GM18498 (cell line): ENCODE measurements at regions not wholly inside any gene's neighbourhood (a gene's known extent, or its start where the extent isn't known, plus 50 kb on each side); places are given as distances from the start of the nearest gene placed in this dataset.

Experiments
- ATAC-seq: cut with Tn5 transposase; IDR thresholded peaks from one replicate; pipeline ENCODE4 v1.9.1; 2021; ENCODE audit warnings: mild to moderate bottlenecking, moderate library complexity; ENCODE audit not compliant: unreplicated experiment

DNA sequence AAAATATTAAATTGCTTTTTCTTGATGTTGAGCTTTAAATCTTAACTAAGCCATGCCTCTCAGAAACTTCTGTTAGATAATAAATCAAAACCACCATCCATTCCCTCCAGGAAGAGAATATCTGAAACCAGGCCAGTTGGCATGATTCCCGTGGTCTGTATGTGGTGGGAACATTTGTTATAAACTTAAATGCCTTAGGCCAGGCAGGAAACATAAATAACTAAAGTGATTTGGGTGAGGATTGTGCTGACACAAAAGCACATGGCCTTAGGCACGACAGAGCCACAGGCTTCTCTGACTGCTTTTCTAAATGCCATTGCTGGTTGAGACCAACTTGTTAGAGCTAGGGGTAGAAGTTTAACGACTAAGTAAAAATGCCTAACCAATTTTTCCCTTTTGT, 255.9 kb downstream of the GABRG2 start:
- no peak for ATAC-seq

DNA sequence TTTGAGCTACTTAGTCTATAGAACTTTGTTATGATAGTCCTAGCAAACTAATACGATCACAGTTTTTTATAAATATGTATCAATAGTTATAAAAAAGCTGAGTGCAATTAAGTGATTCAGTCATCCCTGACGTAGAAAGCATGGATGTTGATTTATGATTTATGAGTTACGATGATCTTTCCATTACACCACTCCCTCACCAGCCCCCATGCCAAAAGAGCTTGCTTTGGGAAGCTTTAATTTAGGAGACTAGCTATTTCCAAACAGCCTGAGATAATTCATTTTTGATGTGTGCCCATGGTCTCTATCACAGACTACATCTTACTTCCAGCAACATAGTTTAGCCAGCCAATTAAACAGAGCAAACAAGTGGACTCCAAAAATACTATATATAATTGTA, 256.8 kb downstream of the GABRG2 start:
- ATAC-seq = no peak

DNA sequence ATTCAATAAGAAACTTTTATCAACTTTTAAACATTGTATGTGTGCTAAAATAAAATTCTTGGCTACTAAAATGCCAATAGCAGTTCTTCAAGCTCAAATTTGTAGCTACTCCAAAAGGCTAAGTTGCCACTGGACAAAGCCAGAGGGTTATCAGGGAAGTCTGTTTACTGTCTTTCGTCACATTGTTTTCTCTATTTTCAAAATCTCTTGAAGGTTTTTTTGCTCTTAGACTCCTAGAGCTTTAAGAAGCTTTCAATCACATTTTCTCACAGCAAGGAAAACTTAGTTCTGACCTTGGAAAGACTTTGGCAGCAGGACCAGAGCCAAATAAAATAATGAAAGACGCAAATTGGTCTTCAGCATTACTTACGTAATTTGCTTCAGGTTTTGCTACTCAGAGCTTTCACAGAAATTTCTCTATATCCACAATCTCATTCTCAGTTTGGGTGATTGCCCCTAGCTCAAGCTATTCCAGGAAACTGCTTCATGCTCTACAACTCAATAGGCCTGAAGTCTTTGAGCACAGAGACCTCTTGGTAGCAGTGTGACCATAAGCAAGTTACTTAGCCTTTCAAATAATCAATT, 257.7 kb downstream of the GABRG2 start:
- no peak for ATAC-seq

DNA sequence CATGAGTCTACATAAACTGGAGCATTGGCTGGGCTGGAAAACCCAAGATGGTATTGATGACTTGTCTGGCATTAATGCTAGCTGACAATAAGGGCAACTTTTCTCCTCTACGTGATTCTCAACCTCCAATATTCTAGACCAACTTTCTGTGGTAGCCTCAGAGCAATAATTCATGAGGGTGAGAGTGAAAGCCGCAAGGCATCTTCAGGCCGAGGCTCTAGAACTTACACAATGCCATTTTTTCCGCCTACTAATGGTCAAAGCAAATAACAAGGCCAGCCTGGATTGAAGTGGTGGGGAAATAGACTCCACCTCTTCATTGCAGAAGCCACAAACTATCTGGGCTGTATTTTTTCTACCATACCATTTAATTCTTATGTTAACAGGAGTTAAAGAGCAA, 267.4 kb downstream of the GABRG2 start:
- ATAC-seq = no peak

DNA sequence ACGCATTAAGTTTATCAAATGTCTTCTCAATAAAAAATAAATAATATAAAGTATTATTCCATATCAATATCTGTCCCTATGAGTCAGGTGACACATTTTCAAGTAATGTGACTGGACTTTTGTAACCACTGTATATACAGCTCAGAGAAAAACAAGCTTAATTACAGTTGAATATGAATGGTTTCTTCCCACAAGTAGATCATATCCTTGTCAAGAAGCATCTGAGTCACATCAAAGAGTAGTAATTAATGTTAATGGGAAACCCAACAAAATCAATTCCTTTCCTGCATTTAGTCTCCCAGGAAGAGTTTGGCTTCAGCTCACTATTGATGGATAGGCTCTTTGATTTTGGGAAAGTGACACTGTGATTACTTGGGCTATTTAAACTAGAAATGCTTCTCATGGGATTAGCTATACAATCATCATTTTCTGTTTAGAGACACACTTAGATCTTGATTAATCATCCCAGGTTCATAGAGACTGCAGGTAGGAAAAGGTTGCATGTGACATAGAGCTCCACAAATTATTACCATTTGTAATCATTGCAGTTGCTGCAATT, 292.9 kb downstream of the GABRG2 start:
- no peak for ATAC-seq

DNA sequence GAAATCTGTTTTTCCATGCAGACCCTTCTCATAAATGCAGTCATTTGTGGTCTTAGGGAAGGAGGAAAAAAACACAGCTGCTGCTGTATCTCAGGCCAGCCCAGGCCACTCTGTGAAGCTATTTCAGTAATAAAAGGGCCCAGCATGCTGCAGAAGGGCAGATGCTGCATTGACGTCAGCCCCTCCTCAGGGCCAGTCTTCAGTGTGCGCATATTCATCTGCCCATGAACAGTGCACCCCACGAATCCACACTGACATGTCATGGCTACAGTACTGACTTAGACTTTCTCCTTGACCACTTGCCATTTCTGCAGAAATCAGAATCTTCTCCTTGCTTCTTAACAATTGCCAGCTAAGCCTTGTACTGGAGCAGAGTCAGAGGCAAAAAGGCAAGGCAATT, 304.7 kb downstream of the GABRG2 start:
- ATAC-seq = no peak

DNA sequence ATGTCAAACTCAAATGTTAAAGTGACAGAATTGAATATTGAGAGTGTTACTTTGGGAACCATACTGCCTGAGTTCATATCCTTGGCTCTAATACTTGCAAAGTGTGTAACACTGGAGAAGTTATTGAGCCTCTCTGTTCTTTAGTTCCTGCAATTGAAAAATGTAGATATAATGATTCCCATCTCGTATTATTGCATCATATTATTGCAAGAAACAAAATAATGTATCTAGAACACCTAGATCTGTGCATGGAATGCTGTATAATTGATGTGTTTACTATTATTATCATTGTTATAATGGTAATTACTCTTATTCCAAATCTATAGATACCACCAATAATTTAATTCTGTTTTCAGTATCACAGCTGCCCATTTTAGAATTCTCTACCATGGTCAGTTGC, 310.3 kb downstream of the GABRG2 start:
- ATAC-seq = no peak

DNA sequence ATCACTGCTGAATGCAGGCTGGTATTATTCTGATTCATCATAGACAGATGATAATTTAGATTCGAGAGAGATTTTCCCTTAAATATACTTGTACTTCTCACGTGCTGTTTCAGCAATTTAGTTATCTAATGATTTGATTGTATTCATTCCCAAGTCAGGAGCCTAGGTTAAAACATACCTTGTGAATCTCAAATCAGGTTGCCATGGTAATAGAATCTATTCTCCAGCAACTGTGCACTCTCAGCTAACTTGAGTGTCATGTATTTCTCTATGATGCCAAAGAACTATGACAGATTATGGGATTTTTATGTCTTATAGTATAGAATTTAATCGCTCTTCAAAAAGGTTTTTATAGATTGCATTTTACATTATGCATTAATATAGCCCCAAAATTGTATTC, 315.3 kb downstream of the GABRG2 start:
- ATAC-seq = no peak

DNA sequence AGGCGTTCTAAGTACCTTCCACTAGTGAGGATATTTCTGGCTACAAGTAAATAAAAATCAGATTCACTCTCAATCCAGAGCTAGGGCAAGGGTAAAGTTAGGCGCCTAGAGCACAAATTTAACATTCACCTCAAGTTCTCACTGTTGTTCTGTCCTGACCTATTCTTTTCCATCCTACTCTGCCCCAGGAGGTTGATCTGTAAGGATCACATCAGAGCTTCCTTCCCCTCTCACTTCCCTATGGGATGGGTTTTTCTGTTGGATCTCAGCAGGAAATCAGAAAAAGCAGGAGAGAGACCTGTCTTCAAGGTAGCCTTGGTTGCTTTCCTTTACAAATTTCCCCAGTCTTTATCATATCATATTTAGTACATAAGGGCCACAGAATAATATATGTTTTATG, 316.7 kb downstream of the GABRG2 start:
- no peak for ATAC-seq

DNA sequence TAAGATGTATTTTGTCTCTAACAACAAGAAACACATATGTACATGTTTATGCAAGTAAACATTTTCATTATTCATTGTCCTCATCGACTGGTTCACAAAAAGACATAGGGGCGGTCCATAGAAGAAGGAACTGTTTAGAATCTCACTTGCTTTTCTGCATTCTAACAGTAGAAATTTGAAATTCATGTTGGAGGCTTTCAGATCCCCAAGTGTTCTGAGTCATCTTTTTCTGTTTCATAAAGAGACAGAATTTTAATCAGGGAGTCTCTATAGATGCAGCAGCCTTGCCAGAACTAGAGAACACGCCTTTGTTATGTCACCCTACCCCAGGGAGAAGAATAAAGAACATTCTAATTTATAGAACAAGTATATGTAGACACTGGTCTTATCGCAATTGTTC, 324.3 kb downstream of the GABRG2 start:
- ATAC-seq = no peak

DNA sequence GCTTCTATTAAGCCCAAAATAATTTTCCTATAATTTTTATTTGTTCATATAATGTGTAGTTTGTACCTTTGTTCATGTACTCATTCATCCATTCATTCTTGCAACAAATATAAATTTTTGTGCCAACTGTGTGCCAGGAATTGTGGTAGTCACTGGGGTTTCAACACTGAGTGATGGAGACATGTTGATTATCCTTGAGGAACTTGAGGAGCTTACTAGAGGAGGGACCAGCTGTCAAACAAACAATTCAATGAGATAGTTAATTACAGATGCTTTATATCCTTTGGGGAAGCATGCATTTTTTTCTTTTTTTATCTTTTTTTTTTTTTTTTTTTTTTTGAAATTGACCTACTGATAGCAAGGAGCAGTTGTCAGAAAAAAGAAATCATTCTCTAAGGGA, 324.8 kb downstream of the GABRG2 start:
- ATAC-seq = no peak

DNA sequence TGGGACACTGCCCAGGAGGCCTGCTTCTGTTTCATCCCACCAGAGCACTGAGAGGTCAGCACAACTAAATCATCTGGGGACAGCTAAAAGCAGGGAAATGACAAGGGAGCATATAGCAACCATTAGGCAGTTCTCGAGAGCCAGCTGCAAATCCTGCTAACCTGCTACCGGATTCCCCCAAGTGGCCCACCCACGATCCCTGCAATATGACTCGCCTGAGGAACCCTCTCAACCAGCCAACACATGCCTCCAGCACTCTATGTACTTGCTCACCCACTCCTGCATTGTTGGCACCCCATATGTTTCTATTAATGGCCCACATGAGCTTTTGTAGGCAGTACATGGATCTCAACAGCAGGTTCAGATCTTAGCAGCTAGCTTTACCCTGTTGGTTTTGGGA, 326.0 kb downstream of the GABRG2 start:
- no peak for ATAC-seq

DNA sequence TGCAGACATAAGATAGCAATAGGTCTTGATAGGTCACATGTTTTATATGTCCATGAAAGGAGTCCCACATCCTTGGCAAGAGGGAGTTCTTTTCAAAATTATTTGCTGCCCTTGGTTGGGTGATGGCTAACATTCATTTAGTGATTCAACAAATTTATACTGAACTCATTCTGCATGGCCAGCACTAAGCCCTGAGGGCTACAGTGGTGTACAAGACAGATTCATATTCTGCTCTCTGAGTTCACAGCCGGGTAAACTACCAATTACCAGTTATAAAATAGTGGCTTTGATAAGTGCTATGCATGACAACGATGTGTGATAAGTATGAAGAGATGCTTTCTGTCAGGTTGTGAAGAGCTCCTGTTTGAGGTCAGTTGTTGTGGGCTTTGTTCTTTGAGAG, 340.0 kb downstream of the GABRG2 start:
- ATAC-seq = no peak

DNA sequence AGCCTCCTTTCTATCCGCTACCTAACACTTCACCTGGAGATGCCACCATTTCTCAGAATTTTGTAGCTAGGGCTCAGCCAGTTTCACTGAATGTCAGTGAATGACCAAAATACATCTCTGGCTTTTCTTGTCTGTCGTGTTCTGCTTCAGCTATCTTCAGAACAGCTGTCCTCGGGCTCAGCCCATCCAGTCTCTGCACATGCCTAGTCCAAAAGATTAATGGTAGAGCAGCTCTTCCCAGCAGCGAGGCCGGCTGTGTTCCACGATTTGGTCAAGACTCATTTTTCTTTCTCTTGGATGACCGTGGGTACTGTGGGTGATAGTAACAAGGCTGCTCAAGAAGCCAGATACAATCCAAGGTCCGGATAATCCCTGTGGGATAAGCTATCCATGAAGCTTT, 342.8 kb downstream of the GABRG2 start:
- ATAC-seq = no peak

DNA sequence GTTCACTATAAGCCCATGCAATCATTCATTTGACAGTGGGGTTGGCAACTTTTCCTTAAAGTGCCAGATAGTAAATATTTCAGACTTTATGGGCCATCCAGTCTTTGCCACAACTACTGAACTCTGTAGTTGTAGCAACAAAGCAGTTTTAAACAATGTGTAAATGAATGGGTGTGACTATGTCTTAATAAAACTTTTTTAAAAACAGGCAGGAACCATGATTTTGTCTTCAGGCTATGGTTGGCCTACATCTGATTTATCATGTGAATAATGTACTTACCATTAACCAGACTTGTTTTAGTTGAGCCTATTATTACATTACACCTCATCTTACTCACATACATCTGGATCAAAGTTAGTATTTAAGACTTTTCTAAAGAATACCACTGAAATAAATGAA, 361.6 kb downstream of the GABRG2 start:
- no peak for ATAC-seq

DNA sequence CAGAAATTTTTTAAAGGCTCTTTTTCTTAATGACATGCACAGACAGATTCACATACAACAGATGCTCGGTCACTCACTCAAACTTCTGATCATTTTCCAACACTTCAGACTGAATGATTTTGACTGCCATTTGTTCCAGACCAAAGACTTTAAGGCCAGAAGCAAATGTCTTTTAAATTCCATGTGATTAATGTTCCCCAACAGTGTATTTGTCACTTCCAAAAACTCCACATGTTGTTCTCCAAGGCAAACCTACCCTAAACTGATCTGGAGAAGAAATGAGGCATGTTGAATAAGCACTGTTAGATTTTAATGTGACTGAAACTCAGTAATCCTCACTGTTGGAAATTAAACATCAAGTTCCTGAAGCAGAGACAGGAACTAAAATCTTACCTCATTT, 366.7 kb downstream of the GABRG2 start:
- no peak for ATAC-seq

DNA sequence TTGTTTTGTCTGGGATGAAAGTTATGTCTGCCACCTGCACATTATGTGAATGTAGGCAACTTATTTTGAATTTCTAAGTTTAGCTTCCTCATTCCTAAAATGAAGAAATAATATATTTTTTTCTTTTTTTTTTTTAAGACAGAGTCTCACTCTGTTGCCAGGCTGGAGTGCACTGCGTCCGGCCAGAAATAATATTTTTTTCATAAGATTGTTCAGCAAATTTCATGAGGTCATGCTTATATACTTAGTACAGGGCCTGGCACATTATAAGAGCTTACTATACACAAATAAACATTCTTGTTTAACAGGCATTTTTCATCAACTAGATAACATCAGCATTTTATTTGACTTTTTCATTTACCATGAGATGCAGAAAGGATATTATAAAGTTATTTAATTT, 368.5 kb downstream of the GABRG2 start:
- no peak for ATAC-seq

DNA sequence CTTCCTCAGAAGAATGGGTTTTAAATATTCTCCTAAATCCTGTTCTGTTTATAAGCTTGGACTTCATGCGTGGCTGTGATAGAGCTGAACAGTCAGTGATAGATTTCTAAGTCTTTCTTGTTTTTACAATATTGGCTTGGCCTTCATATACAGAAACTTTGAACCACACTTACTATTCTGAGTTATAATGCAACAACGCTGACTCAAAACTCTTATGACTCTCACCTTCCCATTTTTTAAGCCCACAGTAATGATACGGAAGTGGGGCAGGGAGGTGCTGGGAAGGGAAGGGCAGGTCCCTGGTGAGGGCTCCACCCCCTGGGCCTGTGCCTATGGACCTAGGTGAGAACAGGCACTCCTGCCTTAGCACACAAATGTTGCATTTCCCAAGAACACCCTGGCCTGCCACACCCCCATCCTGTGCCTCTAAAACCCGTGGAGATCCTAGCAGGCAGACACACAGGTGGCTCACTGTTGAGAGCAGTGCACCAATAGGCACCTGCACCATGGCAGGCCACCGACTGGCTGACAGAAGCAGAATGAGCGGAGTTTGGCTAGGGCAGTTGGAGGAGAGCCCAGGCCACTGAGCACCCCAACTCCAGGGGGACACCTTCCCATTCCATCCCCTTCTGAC, 376.7 kb downstream of the GABRG2 start:
- ATAC-seq = no peak

DNA sequence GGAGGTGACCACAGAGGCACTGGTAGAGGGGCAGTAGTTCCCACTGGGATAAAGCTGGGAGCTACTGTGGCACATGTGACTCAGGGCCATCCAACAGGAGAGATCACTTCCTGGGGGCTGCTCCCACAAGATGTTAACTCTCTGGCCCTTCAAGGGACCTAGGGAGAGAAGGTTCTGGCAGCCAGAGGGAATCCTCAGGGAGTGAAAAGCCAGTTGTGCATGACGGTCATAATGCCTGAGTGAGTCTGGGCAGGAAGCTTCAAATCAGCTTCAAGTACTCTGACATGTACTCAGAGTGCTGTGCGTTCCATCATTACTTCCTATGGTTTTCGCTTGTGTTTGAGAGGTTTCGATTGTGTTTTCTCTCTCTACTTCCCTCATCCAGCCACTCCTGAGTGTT, 388.5 kb downstream of the GABRG2 start:
- no peak for ATAC-seq

DNA sequence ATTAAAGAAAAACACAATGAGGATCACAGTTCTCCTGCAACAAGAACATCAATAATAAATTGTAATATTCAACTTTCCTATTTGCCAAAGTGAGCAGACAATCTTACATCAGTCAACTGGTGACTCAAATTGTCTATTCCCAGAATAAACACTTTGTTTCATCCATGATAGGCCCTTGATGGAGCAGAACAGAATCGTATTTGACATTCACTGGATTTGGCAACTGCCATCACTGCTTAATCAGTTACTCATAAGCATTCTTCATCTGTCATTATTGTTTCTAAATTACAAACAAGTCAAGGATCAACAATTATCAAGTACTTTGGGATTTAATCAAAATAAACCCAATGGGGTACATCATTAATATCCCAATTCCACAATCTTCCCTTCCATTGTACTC, 398.4 kb downstream of the GABRG2 start:
- no peak for ATAC-seq

DNA sequence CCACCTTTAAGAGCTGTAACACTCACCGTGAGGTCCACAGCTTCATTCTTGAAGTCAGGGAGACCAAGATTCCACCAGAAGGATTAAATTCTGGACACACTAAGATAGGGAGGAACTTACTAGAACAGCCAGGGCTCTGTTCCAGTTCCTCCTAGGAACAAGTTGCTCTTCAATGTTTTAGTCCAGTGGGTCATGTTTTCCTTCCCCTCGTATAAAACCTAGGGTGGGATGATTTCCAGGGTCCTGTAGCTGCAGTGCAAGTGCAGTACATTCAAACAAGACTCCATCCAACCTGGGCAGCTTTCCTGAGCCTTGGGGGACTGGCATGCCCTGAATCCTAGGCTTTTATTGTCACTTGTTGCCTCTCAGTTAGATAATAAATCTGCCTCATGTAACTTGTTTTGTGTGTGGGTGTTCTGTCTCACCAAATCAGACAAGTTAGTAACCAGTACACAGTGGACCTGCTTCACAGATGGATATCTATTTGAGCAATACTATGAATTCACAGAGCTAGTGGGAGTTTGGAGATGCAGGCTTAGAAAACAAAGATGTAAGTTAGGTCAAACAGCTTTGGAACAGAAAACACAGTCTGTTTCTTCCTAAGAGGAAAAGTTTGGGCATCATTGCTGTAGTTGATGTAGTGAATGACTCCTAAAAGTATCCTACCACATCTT, 405.6 kb downstream of the GABRG2 start:
- no peak for ATAC-seq

DNA sequence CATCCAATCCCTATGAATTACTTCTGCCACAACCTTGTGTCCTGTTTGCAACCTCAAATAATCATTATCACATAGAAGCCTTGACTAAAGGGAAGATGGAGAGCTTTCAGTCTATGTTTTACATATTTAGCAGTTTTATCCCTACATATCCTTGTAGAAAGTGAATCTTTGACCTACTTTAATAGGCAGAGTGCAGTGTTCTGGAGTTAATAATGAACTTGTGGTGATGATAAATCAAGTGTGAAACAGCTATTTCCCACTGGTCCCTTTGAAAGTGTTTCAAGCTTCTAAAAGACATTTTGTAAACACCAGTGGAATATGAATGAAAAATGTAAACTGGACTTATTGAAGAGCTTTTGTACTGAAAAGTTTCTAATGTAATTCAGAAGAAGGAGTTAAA, 406.7 kb downstream of the GABRG2 start:
- no peak for ATAC-seq
